ENCODE measurements at regions not wholly inside any gene's neighbourhood (a gene's known extent, or its start where the extent isn't known, plus 50 kb on each side); places are given as distances from the start of the nearest gene placed in this dataset.
"Not testable (repeated sequence)": the region's sequence is repeated elsewhere in the genome, so short reads cannot be mapped to it uniquely, and the experiment has no call there.

GRCh38 chr7:93022931-93023478 is 94.8 kb downstream of the SAMD9 start:
- in situ Hi-C loops (cut with HindIII; ENCODE audit: low pct_unique_long_range_greater_than_20kb, low sequenced_read_pairs); DNase-seq (ENCODE audit: low read depth, low spot score): not testable (repeated sequence)

GRCh38 chr7:93021748-93022147 is 96.0 kb downstream of the SAMD9 start:
- no peak for DNase-seq (ENCODE audit: low read depth, low spot score)
- in situ Hi-C loops (cut with HindIII; ENCODE audit: low pct_unique_long_range_greater_than_20kb, low sequenced_read_pairs) = no loop called here

GRCh38 chr7:93018716-93019115 is 99.1 kb downstream of the SAMD9 start:
- DNase-seq (ENCODE audit: low read depth, low spot score) = no peak
- in situ Hi-C loops (cut with HindIII; ENCODE audit: low pct_unique_long_range_greater_than_20kb, low sequenced_read_pairs) = no loop called here

GRCh38 chr7:93016681-93017381 is 100.9 kb downstream of the SAMD9 start:
- in situ Hi-C loops (cut with HindIII; ENCODE audit: low pct_unique_long_range_greater_than_20kb, low sequenced_read_pairs) = no loop called here
- no peak for DNase-seq (ENCODE audit: low read depth, low spot score)

- in situ Hi-C loops (cut with HindIII; ENCODE audit: low pct_unique_long_range_greater_than_20kb, low sequenced_read_pairs) = no loop called here
- DNase-seq (ENCODE audit: low read depth, low spot score) = no peak
Observed at GRCh38 chr7:93015779-93016481, 101.8 kb downstream of the SAMD9 start.

- in situ Hi-C loops (cut with HindIII; ENCODE audit: low pct_unique_long_range_greater_than_20kb, low sequenced_read_pairs) = no loop called here
- no peak for DNase-seq (ENCODE audit: low read depth, low spot score)
Observed at GRCh38 chr7:93015101-93015778, 102.5 kb downstream of the SAMD9 start.

- in situ Hi-C loops (cut with HindIII; ENCODE audit: low pct_unique_long_range_greater_than_20kb, low sequenced_read_pairs) = no loop called here
- no peak for DNase-seq (ENCODE audit: low read depth, low spot score)
Observed at GRCh38 chr7:93014410-93014809, 103.4 kb downstream of the SAMD9 start.

- in situ Hi-C loops (cut with HindIII; ENCODE audit: low pct_unique_long_range_greater_than_20kb, low sequenced_read_pairs) = no loop called here
- DNase-seq (ENCODE audit: low read depth, low spot score) = no peak
Observed at GRCh38 chr7:93013446-93014061, 104.2 kb downstream of the SAMD9 start.

- in situ Hi-C loops (cut with HindIII; ENCODE audit: low pct_unique_long_range_greater_than_20kb, low sequenced_read_pairs) = no loop called here
- no peak for DNase-seq (ENCODE audit: low read depth, low spot score)
Observed at GRCh38 chr7:93011351-93012294, 106.2 kb downstream of the SAMD9 start.

- in situ Hi-C loops (cut with HindIII; ENCODE audit: low pct_unique_long_range_greater_than_20kb, low sequenced_read_pairs) = no loop called here
- no peak for DNase-seq (ENCODE audit: low read depth, low spot score)
Observed at GRCh38 chr7:93008833-93009232, 108.9 kb downstream of the SAMD9 start.

- in situ Hi-C loops (cut with HindIII; ENCODE audit: low pct_unique_long_range_greater_than_20kb, low sequenced_read_pairs) = no loop called here
- DNase-seq (ENCODE audit: low read depth, low spot score) = no peak
Observed at GRCh38 chr7:93006480-93007095, 111.2 kb downstream of the SAMD9 start.

GRCh38 chr7:93004906-93005305 is 112.9 kb downstream of the SAMD9 start:
- in situ Hi-C loops (cut with HindIII; ENCODE audit: low pct_unique_long_range_greater_than_20kb, low sequenced_read_pairs) = no loop called here
- no peak for DNase-seq (ENCODE audit: low read depth, low spot score)

GRCh38 chr7:92997719-92998118 is 120.1 kb downstream of the SAMD9 start:
- DNase-seq (ENCODE audit: low read depth, low spot score) = no peak
- in situ Hi-C loops (cut with HindIII; ENCODE audit: low pct_unique_long_range_greater_than_20kb, low sequenced_read_pairs) = no loop called here

- no peak for DNase-seq (ENCODE audit: low read depth, low spot score)
- in situ Hi-C loops (cut with HindIII; ENCODE audit: low pct_unique_long_range_greater_than_20kb, low sequenced_read_pairs) = no loop called here
Observed at GRCh38 chr7:92997152-92997551, 120.6 kb downstream of the SAMD9 start.

- no peak for DNase-seq (ENCODE audit: low read depth, low spot score)
- in situ Hi-C loops (cut with HindIII; ENCODE audit: low pct_unique_long_range_greater_than_20kb, low sequenced_read_pairs) = no loop called here
Observed at GRCh38 chr7:92994901-92995300, 122.9 kb downstream of the SAMD9 start.

GRCh38 chr7:92992932-92993331 is 124.8 kb downstream of the SAMD9 start:
- no peak for DNase-seq (ENCODE audit: low read depth, low spot score)
- in situ Hi-C loops (cut with HindIII; ENCODE audit: low pct_unique_long_range_greater_than_20kb, low sequenced_read_pairs) = no loop called here

- no peak for DNase-seq (ENCODE audit: low read depth, low spot score)
- in situ Hi-C loops (cut with HindIII; ENCODE audit: low pct_unique_long_range_greater_than_20kb, low sequenced_read_pairs) = no loop called here
Observed at GRCh38 chr7:92992483-92992882, 125.3 kb downstream of the SAMD9 start.

Data from SK-MEL-5 (cell line).